Cerebellar cortex (tissue), 1 donor: ENCODE measurements at regions not wholly inside any gene's neighbourhood (a gene's known extent, or its start where the extent isn't known, plus 50 kb on each side); places are given as distances from the start of the nearest gene placed in this dataset.
"Not testable (repeated sequence)": the region's sequence is repeated elsewhere in the genome, so short reads cannot be mapped to it uniquely, and the experiment has no call there.

Experiments
- DNase-seq: peaks from one replicate; pipeline ENCODE4 v3.0.0-alpha.2; 2015; ENCODE audit warnings: low spot score

DNA sequence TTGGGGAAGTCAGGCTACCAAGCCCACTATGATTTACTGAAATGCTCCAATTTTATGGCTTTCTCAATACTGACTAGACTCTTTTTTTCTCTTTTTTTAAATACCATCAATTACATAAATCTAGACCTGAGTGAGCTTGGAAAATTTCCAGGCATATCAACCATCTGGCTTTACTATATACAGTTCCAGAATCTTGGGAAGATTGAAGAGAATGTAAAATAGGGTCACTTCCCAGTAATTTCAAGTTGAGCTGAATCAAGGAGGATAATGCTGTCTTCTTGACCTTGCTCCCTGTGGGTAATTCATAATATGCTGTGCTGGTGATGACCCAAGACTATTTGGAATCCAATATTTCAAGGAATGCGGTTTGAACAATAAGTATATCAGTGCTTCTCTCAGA is 108.1 kb downstream of the MAP3K21 start:
- DNase-seq, result peak; percentile 18

GRCh38 chr1:233439721-233440120 is 112.2 kb downstream of the MAP3K21 start:
- DNase-seq, result no peak

GRCh38 chr1:233440951-233441401 is 113.5 kb downstream of the MAP3K21 start:
- DNase-seq, result peak; percentile 87

DNA sequence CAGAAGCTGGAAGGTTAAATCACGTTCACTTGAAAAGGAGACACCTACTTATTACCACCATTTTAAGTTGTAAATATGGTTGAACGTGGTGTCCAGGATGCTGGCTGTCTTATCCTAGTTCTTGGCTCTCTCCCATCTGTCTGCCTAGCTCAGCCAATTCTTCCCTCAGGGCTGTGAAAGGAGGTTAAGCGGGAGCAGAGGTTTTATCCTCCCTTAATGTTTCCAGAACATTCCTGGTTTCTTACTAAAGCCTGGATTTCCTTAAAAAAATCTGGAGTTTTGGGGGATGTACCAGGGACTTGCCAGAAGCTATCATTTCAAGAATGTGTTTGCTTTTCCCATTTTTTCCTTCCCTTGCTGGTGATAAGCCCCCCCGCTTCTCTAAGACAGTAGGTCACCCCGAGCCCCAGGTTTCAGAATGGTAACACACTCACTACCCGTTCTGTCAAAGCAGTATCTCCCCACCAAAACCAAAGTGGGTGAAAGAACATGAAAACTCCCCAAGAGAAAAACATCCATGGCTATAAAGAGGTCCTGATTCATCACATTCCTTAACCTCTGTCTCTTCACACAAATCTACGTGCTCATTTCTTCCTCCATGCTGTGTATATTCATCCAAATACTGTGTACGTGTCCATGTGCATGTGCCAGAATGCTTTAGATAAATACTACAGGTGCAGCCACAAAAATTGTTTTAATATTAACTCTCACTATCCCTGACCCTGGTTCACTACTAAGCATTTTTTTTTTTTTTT is 114.7 kb downstream of the MAP3K21 start:
- DNase-seq, result peak; percentile 77

DNA sequence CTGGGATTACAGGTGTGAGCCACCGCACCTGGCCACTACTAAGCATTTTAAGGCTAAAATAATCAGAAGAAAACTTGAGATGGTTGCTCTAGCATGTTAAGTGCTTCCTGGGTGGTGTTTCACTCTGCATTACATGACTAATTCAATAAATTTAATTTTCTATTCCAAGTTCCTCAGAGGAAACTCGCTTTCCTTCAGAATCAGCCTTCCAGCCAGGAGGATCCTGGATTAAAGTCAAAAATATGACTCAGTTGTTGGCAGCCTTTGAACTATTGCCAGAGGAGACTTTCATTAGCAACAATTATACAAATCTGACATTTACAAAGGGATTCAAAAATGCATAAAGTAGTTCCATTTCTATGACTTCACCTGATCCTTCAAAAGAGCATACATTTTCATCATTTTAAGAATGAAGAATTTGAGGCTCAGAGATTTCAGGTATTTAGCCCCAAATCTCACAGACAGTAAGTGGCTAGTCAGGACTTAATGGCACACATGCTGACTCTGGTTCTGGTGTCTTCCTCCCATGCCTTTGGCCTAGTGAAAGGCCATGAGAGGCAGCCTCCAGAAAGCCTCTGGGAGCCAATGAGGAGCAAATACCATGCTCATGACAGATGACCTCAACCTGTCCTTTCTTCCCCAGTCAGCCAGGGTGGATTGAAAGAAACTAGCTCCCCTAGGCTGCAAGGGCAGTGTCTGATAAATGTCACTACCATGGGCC is 115.7 kb downstream of the MAP3K21 start:
- DNase-seq, result peak; percentile 70

DNA sequence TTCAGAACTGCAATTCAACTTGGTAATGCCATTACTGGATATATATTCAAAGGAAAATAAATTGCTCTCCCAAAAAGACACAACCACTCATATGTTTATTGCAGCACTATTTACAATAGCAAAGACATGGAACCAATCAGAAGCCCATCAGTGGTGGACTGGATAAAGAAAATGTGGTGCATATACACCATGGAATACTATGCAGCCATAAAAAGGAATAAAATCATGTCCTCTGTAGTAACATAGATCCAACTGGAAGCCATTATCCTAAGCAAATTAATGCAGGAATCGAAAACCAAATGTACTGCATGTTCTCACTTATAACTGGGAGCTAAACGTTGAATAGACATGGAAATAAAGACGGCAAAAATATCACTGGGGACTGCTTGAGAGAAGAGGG is 117.0 kb downstream of the MAP3K21 start:
- no peak for DNase-seq

DNA sequence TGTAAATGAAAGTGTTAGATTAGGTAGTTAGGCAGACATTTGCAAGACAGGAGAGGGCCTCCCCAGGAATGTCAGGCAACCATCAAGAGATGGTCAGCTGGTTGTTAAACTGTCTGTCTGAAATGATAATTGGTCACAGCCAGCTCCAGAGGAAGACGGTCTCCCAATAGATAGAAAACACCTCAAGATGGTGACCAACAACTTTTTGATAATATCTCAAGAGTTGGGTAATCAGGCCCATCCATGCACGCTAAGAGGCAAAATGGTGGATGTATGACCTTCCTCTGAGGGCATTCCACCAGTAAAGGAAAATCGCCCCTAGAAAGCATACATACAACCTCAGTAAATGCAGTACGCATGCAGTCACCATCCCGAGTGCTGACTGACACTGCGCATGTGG is 118.2 kb downstream of the MAP3K21 start:
- no peak for DNase-seq

- DNase-seq, result no peak
Measured at GRCh38 chr1:233446935-233447334, 119.4 kb downstream of the MAP3K21 start.

- DNase-seq, result peak; percentile 2
Measured at GRCh38 chr1:233448109-233448689, 120.7 kb downstream of the MAP3K21 start.

GRCh38 chr1:233452724-233453123 is 125.2 kb downstream of the MAP3K21 start:
- DNase-seq, result no peak

- DNase-seq, result no peak
Measured at GRCh38 chr1:233453433-233454200, 126.1 kb downstream of the MAP3K21 start.

- DNase-seq, result no peak
Measured at GRCh38 chr1:233459470-233459945, 132.0 kb downstream of the MAP3K21 start.

DNA sequence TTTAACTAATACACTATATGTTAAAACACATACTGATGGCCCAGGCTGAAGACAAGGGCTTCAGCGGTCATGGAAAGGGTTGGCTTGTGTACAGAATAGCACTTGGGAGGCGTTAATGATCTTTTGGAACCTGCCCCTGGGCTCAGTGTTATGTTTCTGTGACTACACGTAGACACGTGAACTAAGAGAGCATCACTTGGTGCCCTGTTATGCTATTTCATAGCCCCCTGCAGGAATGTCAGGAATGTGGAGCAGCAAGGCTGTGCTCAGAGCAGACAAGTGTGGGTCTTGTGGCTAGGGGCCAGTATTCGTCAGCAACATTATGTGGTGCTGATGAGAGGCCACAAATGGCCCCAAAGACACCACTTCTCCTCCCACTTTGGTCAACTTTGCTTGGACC is 132.4 kb downstream of the MAP3K21 start:
- DNase-seq, result no peak

DNA sequence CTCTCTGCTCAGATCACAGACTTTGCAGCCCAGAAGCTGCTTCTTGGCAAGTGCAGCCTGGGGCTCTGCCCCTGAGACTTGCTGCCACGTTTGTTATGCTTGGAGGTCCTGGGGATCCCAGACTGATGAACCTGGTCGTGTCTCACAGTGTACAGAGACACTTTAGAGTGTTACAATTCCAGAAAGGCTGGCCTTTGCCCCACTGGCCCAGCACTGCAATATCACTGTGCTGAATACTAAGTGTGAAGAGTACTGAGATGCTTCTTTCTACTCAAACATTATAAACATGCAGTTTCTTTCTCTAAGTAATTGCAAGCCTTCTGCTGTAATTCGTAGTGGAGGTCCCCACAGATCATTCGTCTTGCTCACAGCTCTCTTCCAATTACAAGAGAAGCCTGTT is 133.2 kb downstream of the MAP3K21 start:
- DNase-seq, result no peak

GRCh38 chr1:233461847-233462246 is 134.3 kb downstream of the MAP3K21 start:
- DNase-seq, result no peak

DNA sequence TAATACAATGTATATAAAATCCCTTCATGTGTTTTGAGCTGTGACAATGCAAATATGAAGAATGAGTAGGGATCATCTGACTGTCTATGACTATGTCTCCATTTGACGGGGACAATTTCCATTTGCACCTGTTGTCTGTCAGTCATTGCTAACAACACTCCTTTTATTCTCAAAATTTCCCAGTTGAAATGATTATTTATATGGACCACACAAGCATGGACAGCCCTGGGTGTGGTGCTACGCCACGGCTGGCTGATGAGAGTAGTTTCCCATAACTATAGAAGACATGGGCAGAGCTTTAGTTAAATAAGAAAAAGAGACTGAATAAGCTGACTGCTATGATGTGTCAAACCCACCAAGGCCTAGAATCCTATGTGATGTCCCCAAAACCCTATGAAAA is 135.8 kb downstream of the MAP3K21 start:
- DNase-seq, result no peak

GRCh38 chr1:233465745-233466343 is 138.3 kb downstream of the MAP3K21 start:
- DNase-seq, result no peak

DNA sequence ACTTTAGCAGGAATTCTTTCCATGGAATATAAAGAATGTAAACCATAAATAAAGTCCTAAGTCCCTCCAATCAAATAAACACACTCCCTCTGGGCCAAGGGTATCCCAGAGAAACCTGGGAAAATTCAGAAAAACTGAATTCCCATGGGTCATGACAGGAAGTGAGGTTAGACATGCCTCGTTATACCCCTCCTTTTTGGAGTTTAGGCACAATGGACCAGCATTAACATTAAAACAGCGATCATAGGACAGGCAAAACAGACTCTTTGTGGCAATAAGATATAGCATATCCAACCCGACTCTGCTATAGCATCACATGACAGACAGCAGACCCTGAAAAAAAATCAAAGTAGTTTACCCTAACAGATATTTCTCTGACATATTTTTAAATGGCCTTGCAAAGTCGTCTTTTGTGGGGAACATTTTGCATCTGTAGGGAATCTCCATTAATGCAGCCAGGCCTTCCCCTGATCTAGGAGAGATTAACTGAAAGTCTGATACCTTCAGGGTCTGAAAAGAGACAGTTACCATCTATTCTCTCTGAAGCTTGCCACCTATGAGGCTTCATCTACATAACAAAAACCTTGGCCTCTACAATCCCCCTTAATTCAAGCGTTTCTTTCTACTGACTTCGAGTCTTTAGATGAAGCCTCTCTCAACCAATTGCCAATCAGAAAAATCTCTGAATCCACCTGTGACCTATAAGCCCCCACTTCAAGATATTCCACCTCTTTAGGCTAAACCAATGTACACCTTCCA is 143.0 kb upstream of the KCNK1 start:
- DNase-seq, result no peak

- DNase-seq, result not testable (repeated sequence)
Measured at GRCh38 chr1:233471851-233472250, 142.1 kb upstream of the KCNK1 start.

DNA sequence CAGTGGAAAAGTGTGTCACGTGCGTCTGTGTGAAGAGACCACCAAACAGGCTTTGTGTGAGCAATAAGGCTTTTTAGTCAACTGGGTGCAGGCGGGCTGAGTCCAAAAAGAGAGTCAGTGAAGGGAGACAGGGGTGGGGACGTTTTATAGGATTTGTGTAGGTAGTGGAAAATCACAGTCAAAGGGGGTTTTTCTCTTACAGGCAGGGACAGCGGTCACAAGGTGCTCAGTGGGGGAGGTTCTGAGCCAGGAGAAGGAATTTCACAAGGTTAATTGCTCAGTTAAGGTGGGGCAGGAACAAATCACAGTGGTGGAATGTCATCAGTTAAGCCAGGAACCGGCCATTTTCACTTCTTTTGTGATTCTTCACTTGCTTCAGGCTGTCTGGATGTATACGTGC is 141.1 kb upstream of the KCNK1 start:
- not testable (repeated sequence) for DNase-seq
